ENCODE measurements at regions not wholly inside any gene's neighbourhood (a gene's known extent, or its start where the extent isn't known, plus 50 kb on each side); places are given as distances from the start of the nearest gene placed in this dataset.
"Not testable (repeated sequence)": the region's sequence is repeated elsewhere in the genome, so short reads cannot be mapped to it uniquely, and the experiment has no call there.

GRCh38 chr1:14421977-14422609, 176.4 kb upstream of the KAZN start:
- Mint-ChIP-seq H3K27me3 (ENCODE audit: low read depth) (peaks cover 5% of the 10 kb centered on the region), H3K4me1 (no peaks in the 10 kb centered on the region), H3K4me3 (no peak overlapping the region), H3K27ac (no peak overlapping the region), H3K9me3 (no peaks in the 10 kb centered on the region), H3K36me3 (ENCODE audit: low read depth) (no peaks in the 10 kb centered on the region)
- no peak for TF ChIP-seq CTCF (IDR thresholded peaks at IDR 0.05; ENCODE audit: unreplicated experiment in 3 of 3)

GRCh38 chr1:14424325-14425002, 174.0 kb upstream of the KAZN start:
- H3K27me3 Mint-ChIP-seq (ENCODE audit: low read depth): no peaks in the 10 kb centered on the region
- no peaks in the 10 kb centered on the region for H3K4me1 Mint-ChIP-seq
- no peak overlapping the region for H3K27ac Mint-ChIP-seq
- TF ChIP-seq CTCF (IDR thresholded peaks at IDR 0.05; ENCODE audit: unreplicated experiment in 3 of 3): no peak
- H3K9me3 Mint-ChIP-seq: no peaks in the 10 kb centered on the region
- no peak overlapping the region for H3K4me3 Mint-ChIP-seq
- no peaks in the 10 kb centered on the region for H3K36me3 Mint-ChIP-seq (ENCODE audit: low read depth)

- H3K36me3 Mint-ChIP-seq (ENCODE audit: low read depth): no peaks in the 10 kb centered on the region
- no peak for TF ChIP-seq CTCF (IDR thresholded peaks at IDR 0.05; ENCODE audit: unreplicated experiment in 3 of 3)
- H3K4me1 Mint-ChIP-seq: no peaks in the 10 kb centered on the region
- H3K27ac Mint-ChIP-seq: no peak overlapping the region
- H3K9me3 Mint-ChIP-seq: no peaks in the 10 kb centered on the region
- no peak overlapping the region for H3K4me3 Mint-ChIP-seq
- peaks cover 10% of the 10 kb centered on the region for H3K27me3 Mint-ChIP-seq (ENCODE audit: low read depth)
These were observed 171.6 kb upstream of the KAZN start for GRCh38 chr1:14426854-14427253.

- H3K9me3 Mint-ChIP-seq: no peaks in the 10 kb centered on the region
- H3K36me3 Mint-ChIP-seq (ENCODE audit: low read depth): no peaks in the 10 kb centered on the region
- H3K4me3 Mint-ChIP-seq: no peak overlapping the region
- H3K27me3 Mint-ChIP-seq (ENCODE audit: low read depth): peaks cover 17% of the 10 kb centered on the region
- no peak overlapping the region for H3K27ac Mint-ChIP-seq
- no peaks in the 10 kb centered on the region for H3K4me1 Mint-ChIP-seq
- no peak for TF ChIP-seq CTCF (IDR thresholded peaks at IDR 0.05; ENCODE audit: unreplicated experiment in 3 of 3)
These were observed 168.9 kb upstream of the KAZN start for GRCh38 chr1:14429577-14429976.

- H3K27me3 Mint-ChIP-seq (ENCODE audit: low read depth): peaks cover 17% of the 10 kb centered on the region
- H3K27ac Mint-ChIP-seq; H3K9me3 Mint-ChIP-seq; H3K36me3 Mint-ChIP-seq (ENCODE audit: low read depth); H3K4me3 Mint-ChIP-seq; H3K4me1 Mint-ChIP-seq: not testable (repeated sequence)
These were observed 165.8 kb upstream of the KAZN start for GRCh38 chr1:14432728-14433127.

GRCh38 chr1:14435368-14436023, 163.0 kb upstream of the KAZN start:
- H3K27ac Mint-ChIP-seq: no peak overlapping the region
- no peaks in the 10 kb centered on the region for H3K9me3 Mint-ChIP-seq
- no peak overlapping the region for H3K4me3 Mint-ChIP-seq
- no peaks in the 10 kb centered on the region for H3K36me3 Mint-ChIP-seq (ENCODE audit: low read depth)
- H3K4me1 Mint-ChIP-seq: no peaks in the 10 kb centered on the region
- peaks cover 13% of the 10 kb centered on the region for H3K27me3 Mint-ChIP-seq (ENCODE audit: low read depth)
- TF ChIP-seq CTCF (IDR thresholded peaks at IDR 0.05; ENCODE audit: unreplicated experiment in 3 of 3): no peak
